Glutamatergic neuron (in vitro differentiated cells): ENCODE measurements at regions not wholly inside any gene's neighbourhood (a gene's known extent, or its start where the extent isn't known, plus 50 kb on each side); places are given as distances from the start of the nearest gene placed in this dataset.
"Not testable (repeated sequence)": the region's sequence is repeated elsewhere in the genome, so short reads cannot be mapped to it uniquely, and the experiment has no call there.

Experiments
- DNase-seq: peaks from one replicate; pipeline ENCODE4 v3.0.0; 2022
- H3K27ac Mint-ChIP-seq: one replicate; pipeline ENCODE4 v1.8.0; 2020; ENCODE audit warnings: mild to moderate bottlenecking, mixed read lengths, inconsistent platforms; ENCODE audit not compliant: unreplicated experiment
- H3K27me3 Mint-ChIP-seq: one replicate; pipeline ENCODE4 v1.8.0; 2020; ENCODE audit warnings: mild to moderate bottlenecking, moderate library complexity, mixed read lengths, inconsistent platforms; ENCODE audit not compliant: unreplicated experiment
- H3K36me3 Mint-ChIP-seq: one replicate; pipeline ENCODE4 v1.8.0; 2020; ENCODE audit warnings: mild to moderate bottlenecking, mixed read lengths, inconsistent platforms; ENCODE audit not compliant: unreplicated experiment
- H3K4me1 Mint-ChIP-seq: one replicate; pipeline ENCODE4 v1.8.0; 2020; ENCODE audit warnings: mild to moderate bottlenecking, low read depth, mixed read lengths, inconsistent platforms; ENCODE audit not compliant: unreplicated experiment
- H3K4me3 Mint-ChIP-seq: one replicate; pipeline ENCODE4 v1.8.0; 2020; ENCODE audit warnings: mild to moderate bottlenecking, mixed read lengths, inconsistent platforms; ENCODE audit not compliant: unreplicated experiment
- H3K9me3 Mint-ChIP-seq: one replicate; pipeline ENCODE4 v1.8.0; 2020; ENCODE audit warnings: mild to moderate bottlenecking, moderate library complexity, mixed read lengths, inconsistent platforms; ENCODE audit not compliant: unreplicated experiment
- TF ChIP-seq, protein P1 (sequence below): fragments of 200-600 bp; sonication (generic); IDR thresholded peaks from one replicate; pipeline ENCODE4 v1.5.0; 2021; ENCODE audit not compliant: partially characterized antibody, unreplicated experiment

DNA sequence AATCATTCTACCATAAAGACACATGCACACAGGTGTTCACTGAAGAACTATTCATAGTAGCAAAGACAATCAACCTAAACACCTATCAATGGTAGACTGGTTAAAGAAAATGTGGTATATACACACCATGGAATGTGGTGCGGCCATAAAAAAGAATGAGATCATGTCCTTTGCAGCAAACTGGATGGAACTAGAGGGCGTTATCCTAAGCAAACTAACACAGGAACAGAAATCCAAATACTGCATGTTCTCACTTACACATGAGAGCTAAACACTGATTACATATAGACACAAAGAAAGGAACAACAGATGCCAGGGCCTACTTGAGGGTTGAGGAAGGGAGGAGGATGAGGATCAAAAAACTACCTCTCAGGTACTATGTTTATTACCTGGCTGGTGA is 103.8 kb downstream of the DRD1 start:
- Mint-ChIP-seq H3K4me3 (no peak overlapping the region), H3K36me3 (no peaks in the 10 kb centered on the region), H3K4me1 (no peaks in the 10 kb centered on the region), H3K9me3 (peaks cover 5% of the 10 kb centered on the region), H3K27me3 (no peaks in the 10 kb centered on the region), H3K27ac (no peak overlapping the region)
- TF ChIP-seq, protein P1, sequence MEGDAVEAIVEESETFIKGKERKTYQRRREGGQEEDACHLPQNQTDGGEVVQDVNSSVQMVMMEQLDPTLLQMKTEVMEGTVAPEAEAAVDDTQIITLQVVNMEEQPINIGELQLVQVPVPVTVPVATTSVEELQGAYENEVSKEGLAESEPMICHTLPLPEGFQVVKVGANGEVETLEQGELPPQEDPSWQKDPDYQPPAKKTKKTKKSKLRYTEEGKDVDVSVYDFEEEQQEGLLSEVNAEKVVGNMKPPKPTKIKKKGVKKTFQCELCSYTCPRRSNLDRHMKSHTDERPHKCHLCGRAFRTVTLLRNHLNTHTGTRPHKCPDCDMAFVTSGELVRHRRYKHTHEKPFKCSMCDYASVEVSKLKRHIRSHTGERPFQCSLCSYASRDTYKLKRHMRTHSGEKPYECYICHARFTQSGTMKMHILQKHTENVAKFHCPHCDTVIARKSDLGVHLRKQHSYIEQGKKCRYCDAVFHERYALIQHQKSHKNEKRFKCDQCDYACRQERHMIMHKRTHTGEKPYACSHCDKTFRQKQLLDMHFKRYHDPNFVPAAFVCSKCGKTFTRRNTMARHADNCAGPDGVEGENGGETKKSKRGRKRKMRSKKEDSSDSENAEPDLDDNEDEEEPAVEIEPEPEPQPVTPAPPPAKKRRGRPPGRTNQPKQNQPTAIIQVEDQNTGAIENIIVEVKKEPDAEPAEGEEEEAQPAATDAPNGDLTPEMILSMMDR, result no peak
- DNase-seq, result no peak

DNA sequence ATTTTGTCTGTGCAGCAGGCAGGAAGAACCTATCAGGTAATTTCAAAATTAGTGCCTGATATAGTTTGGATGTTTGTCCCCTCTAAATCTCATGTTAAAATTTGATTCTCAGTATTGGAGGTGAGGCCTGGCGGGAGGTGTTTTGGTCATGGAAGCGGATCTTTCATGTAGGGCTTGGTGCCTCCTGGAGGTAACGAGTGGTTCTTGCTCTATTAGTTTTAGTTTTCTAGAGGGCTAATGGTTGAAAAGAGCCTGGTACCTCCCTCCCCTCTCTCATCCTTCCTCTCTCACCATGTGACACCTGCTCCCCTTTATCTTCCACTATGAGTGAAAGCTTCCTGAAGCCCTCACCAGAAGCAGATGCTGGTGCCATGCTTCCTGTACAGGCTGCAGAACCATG is 106.3 kb downstream of the DRD1 start:
- DNase-seq, result no peak

DNA sequence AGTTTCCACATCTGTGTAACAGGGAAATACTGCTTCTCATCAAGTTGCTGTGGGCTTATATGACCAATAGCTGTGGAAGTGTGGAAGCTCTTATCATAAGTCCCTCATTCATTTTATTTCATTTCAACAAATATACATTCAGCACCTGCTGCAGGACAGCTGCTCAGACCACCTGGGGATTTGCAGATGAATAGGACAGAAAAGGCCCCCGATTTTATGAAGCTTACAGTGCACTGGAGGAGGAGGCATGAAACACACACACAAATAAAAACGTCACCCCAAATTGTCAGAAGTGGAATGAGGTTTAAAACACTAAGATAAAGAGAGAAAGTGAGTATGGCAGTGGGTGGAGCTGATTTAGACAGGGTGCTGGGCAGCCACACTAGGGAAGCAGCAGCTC is 107.2 kb downstream of the DRD1 start:
- TF ChIP-seq, protein P1, result no peak
- no peak for DNase-seq
- Mint-ChIP-seq H3K27ac (no peak overlapping the region), H3K4me3 (no peak overlapping the region), H3K36me3 (no peaks in the 10 kb centered on the region), H3K4me1 (no peaks in the 10 kb centered on the region), H3K27me3 (peaks cover 2% of the 10 kb centered on the region), H3K9me3 (peaks cover 1% of the 10 kb centered on the region)

More for the DNA sequence above, 106.3 kb downstream of the DRD1 start:
- no peak overlapping the region for H3K27ac Mint-ChIP-seq
- TF ChIP-seq, protein P1, result no peak
- no peaks in the 10 kb centered on the region for H3K36me3 Mint-ChIP-seq
- H3K4me3 Mint-ChIP-seq, result no peak overlapping the region
- no peaks in the 10 kb centered on the region for H3K27me3 Mint-ChIP-seq
- H3K9me3 Mint-ChIP-seq, result peaks cover 1% of the 10 kb centered on the region
- no peaks in the 10 kb centered on the region for H3K4me1 Mint-ChIP-seq

DNA sequence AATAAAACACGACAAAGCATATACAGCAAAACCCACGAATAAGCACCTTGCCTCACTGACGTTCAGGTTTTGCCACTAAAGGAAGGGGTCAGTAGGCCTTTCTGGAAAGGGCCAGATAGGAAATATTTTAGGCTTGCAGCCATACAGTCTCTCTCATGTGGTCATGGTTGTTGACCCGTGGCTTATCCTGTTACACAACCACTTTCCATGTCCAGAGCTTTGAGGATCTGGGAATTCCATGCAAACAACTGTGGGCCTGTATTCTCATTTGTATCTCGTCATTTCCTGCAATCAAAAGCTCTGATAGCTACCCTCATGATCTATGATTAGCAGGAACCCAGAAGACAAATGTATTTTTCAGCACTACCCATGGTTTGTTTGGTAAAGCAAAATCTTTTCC is 108.3 kb downstream of the DRD1 start:
- Mint-ChIP-seq H3K9me3 (peaks cover 1% of the 10 kb centered on the region), H3K27me3 (peaks cover 2% of the 10 kb centered on the region), H3K36me3 (no peaks in the 10 kb centered on the region), H3K27ac (no peak overlapping the region), H3K4me3 (no peak overlapping the region), H3K4me1 (no peaks in the 10 kb centered on the region)
- no peak for DNase-seq
- TF ChIP-seq, protein P1, result no peak

DNA sequence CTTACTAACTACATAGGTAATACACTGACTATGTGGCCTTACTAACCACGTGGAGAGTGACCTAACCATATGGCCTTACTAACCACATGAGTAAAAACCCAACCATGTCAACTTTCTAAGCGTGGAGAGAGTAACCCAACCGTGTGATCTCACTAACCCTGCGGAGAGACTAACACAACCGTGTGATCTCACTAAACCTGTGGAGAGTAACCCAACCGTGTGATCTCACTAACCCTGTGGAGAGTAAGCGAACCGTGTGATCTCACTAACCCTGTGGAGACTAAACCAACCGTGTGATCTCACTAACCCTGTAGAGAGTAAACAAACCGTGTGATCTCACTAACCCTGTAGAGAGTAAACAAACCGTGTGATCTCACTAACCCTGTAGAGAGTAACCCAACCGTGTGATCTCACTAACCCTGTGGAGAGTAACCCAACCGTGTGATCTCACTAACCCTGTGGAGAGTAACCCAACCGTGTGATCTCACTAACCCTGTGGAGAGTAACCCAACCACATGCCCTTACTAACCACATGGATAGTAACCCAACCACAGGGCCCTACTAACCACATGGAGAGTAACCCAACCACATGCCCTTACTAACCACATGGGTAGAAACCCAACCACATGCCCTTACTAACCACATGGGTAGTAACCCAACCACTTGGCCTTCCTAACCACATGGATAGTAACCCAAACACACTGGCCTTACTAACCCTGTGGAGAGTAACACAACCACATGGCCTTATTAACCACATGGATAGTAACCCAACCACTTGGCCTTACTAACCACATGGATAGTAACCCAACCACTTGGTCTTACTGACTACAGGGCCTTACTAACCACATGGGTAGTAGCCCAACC is 112.6 kb downstream of the DRD1 start:
- H3K4me3 Mint-ChIP-seq, H3K27me3 Mint-ChIP-seq, H3K36me3 Mint-ChIP-seq, H3K27ac Mint-ChIP-seq, H3K9me3 Mint-ChIP-seq, DNase-seq, H3K4me1 Mint-ChIP-seq: not testable (repeated sequence)
